SU-DHL-6 (cell line): ENCODE measurements at regions not wholly inside any gene's neighbourhood (a gene's known extent, or its start where the extent isn't known, plus 50 kb on each side); places are given as distances from the start of the nearest gene placed in this dataset.

ENCODE experiments used
- H2AFZ ChIP-seq: fragments of 200-600 bp; sonication (generic); 2 replicates; pipeline ENCODE4 v1.6.1; 2014; ENCODE audit warnings: low read depth, mild to moderate bottlenecking, moderate library complexity, mixed read lengths, antibody characterized with exemption, low read length; ENCODE audit not compliant: severe bottlenecking
- H3F3A ChIP-seq: fragments of 200-600 bp; shearing (Covaris generic); 2 replicates; pipeline ENCODE4 v1.6.0; 2016; ENCODE audit warnings: antibody characterized with exemption, mild to moderate bottlenecking; ENCODE audit not compliant: insufficient read depth
- H3K27ac ChIP-seq: fragments of 200-600 bp; sonication (generic); 2 replicates; pipeline ENCODE4 v1.5.1; 2016; ENCODE audit warnings: low read depth, mild to moderate bottlenecking, low read length, moderate library complexity, mixed read lengths
- H3K27me3 ChIP-seq: fragments of 200-600 bp; sonication (generic), shearing (Covaris generic); 2 replicates; pipeline ENCODE4 v1.6.0; 2014; ENCODE audit warnings: mild to moderate bottlenecking, low read length
- H3K36me3 ChIP-seq: fragments of 200-600 bp; sonication (generic); 2 replicates; pipeline ENCODE4 v1.6.1; 2014; ENCODE audit warnings: mild to moderate bottlenecking, low read length, mixed read lengths
- H3K4me2 ChIP-seq: fragments of 300-600, 200-600 bp; shearing (Covaris generic), sonication (generic); 2 replicates; pipeline ENCODE4 v1.6.0; 2014; ENCODE audit warnings: low read length, low read depth, mild to moderate bottlenecking; ENCODE audit not compliant: poor library complexity, severe bottlenecking
- H3K4me3 ChIP-seq: fragments of 200-600 bp; sonication (generic); 2 replicates; pipeline ENCODE4 v1.5.1; 2014; ENCODE audit warnings: antibody characterized with exemption, low read length, mild to moderate bottlenecking, mixed read lengths; ENCODE audit not compliant: insufficient read depth, poor library complexity, severe bottlenecking
- H3K79me2 ChIP-seq: fragments of 200-600 bp; sonication (generic); 2 replicates; pipeline ENCODE4 v1.6.1; 2014; ENCODE audit warnings: mild to moderate bottlenecking, low read length, moderate library complexity; ENCODE audit not compliant: insufficient read depth
- H3K9ac ChIP-seq: fragments of 200-600 bp; sonication (generic); 2 replicates; pipeline ENCODE4 v1.7.0; 2014; ENCODE audit warnings: mild to moderate bottlenecking, low read length
- H3K9me2 ChIP-seq: fragments of 200-600 bp; sonication (generic); replicated peaks from 2 replicates; pipeline ENCODE4 v1.6.1; 2014; ENCODE audit warnings: low read length; ENCODE audit not compliant: insufficient read depth
- H3K9me3 ChIP-seq: fragments of 200-600 bp; sonication (generic); 2 replicates; pipeline ENCODE4 v1.6.1; 2014; ENCODE audit warnings: low read length, mixed read lengths; ENCODE audit not compliant: insufficient read depth
- H4K20me1 ChIP-seq: fragments of 200-600 bp; sonication (generic); 2 replicates; pipeline ENCODE4 v1.6.1; 2014; ENCODE audit warnings: low read depth, mild to moderate bottlenecking, antibody characterized with exemption, low read length, moderate library complexity, mixed read lengths
- EZH2phosphoT487 ChIP-seq: fragments of 200-600 bp; sonication (generic), shearing (Covaris generic); conservative IDR thresholded peaks from 2 replicates; pipeline ENCODE4 v1.6.1; 2018; ENCODE audit warnings: mild to moderate bottlenecking, antibody characterized with exemption, low read length, moderate library complexity, mixed read lengths
- TF ChIP-seq, protein P1 (sequence below): fragments of 200-600 bp; sonication (generic); IDR thresholded peaks from one replicate; pipeline ENCODE4 v1.5.1; 2017; ENCODE audit warnings: antibody characterized with exemption, mild to moderate bottlenecking, low read length, moderate library complexity; ENCODE audit not compliant: insufficient read depth, poor library complexity, severe bottlenecking

DNA sequence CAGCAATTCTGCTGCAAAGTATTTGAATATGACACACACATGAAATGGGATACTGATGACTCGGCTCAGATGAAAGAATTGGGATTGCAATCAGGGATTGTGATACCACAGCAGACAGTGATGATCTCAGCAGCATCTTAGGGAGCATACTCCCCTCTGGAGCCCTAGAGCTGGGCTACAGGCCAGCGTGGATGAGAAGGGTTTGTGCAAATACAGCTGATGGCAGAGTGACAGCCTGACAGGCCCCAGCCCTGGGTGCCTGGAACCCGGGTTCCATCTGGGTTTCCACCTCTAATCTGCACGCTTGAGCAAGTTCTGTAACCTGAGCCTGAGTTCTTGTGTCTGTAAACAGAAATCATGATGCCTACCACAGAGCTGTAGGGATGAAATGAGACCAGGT lies 418.0 kb downstream of the LRATD1 start:
- Histone ChIP-seq H3K27ac (no peak overlapping the region), H3K36me3 (no peaks in the 10 kb centered on the region), H3K4me3 (no peak overlapping the region), H3K79me2 (no peaks in the 10 kb centered on the region), H3F3A (no peaks in the 10 kb centered on the region), H3K4me2 (no peak overlapping the region), H2AFZ (no peak overlapping the region), H4K20me1 (no peaks in the 10 kb centered on the region), H3K9ac (no peak overlapping the region), H3K9me3 (no peaks in the 10 kb centered on the region), H3K27me3 (no peaks in the 10 kb centered on the region), H3K9me2 (no peaks in the 10 kb centered on the region)
- no peak for TF ChIP-seq EZH2phosphoT487
- TF ChIP-seq, protein P1, sequence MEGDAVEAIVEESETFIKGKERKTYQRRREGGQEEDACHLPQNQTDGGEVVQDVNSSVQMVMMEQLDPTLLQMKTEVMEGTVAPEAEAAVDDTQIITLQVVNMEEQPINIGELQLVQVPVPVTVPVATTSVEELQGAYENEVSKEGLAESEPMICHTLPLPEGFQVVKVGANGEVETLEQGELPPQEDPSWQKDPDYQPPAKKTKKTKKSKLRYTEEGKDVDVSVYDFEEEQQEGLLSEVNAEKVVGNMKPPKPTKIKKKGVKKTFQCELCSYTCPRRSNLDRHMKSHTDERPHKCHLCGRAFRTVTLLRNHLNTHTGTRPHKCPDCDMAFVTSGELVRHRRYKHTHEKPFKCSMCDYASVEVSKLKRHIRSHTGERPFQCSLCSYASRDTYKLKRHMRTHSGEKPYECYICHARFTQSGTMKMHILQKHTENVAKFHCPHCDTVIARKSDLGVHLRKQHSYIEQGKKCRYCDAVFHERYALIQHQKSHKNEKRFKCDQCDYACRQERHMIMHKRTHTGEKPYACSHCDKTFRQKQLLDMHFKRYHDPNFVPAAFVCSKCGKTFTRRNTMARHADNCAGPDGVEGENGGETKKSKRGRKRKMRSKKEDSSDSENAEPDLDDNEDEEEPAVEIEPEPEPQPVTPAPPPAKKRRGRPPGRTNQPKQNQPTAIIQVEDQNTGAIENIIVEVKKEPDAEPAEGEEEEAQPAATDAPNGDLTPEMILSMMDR: no peak

DNA sequence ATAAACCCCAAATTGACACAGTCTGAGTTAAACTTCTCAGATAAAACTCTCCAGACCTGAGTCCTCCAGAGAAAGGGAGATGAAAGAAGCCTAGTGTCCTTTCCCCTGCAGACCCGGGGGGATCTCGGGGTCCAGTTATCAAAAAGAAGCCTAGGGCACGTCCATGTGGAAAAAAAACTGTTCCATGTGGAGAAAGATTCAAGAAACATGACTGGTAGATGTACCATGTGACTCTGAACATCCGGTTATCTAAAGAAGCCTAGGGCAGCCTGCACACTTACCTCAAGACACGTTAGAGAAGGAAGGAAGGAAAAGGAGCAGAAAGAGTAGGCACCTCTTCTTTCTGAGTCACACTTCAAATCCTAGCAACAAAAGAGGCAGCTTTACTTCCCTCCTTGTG lies 421.0 kb downstream of the LRATD1 start:
- Histone ChIP-seq H3K27ac (no peak overlapping the region), H3F3A (no peaks in the 10 kb centered on the region), H3K27me3 (no peaks in the 10 kb centered on the region), H3K36me3 (no peaks in the 10 kb centered on the region), H3K4me2 (no peak overlapping the region), H3K79me2 (no peaks in the 10 kb centered on the region), H3K9me3 (no peaks in the 10 kb centered on the region), H4K20me1 (no peaks in the 10 kb centered on the region), H3K4me3 (no peak overlapping the region), H2AFZ (no peak overlapping the region), H3K9ac (no peak overlapping the region), H3K9me2 (no peaks in the 10 kb centered on the region)
- TF ChIP-seq EZH2phosphoT487: no peak
- TF ChIP-seq, protein P1: no peak

DNA sequence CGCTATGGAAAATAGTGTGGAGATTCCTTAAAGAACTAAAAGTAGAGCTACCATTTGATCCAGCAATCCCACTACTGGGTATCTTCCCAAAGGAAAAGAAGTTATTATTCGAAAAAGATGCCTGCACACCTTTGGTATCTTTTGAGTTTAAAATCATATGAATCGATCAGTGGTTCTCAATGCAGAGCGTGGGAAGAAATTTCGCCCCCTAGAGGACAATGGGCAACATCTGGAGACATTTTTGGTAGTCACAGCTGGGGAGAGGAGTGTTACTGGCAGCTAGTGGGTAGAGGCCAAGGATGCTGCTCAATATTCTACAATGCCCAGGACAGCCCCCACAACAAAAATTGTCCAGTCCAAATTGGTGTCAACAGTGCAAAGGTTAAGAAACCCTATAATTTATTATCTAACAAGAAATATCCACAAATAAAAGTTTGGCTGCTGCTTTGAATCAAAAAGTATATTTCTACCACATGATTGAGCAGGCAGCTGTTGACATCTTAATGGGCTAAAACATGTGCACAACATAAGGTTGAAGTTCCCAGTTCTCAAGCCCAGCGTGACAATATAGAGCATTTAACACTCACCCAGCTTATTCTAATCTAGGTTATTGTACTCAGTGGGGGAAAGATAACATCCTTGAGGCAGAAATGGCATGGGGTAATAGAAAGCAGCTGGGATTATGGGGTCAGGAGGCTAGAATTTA lies 425.7 kb downstream of the LRATD1 start:
- no peaks in the 10 kb centered on the region for H4K20me1 ChIP-seq
- no peaks in the 10 kb centered on the region for H3K36me3 ChIP-seq
- H2AFZ ChIP-seq: no peak overlapping the region
- H3K79me2 ChIP-seq: no peaks in the 10 kb centered on the region
- H3K9me2 ChIP-seq: no peaks in the 10 kb centered on the region
- no peak overlapping the region for H3K4me2 ChIP-seq
- H3K27me3 ChIP-seq: no peaks in the 10 kb centered on the region
- H3K4me3 ChIP-seq: no peak overlapping the region
- H3K9me3 ChIP-seq: no peaks in the 10 kb centered on the region
- TF ChIP-seq EZH2phosphoT487: no peak
- TF ChIP-seq, protein P1: peak; percentile 32
- no peaks in the 10 kb centered on the region for H3F3A ChIP-seq
- no peak overlapping the region for H3K9ac ChIP-seq
- H3K27ac ChIP-seq: no peak overlapping the region
